GDM1 (cell line): ENCODE measurements at regions not wholly inside any gene's neighbourhood (a gene's known extent, or its start where the extent isn't known, plus 50 kb on each side); places are given as distances from the start of the nearest gene placed in this dataset.

Experiments
- DNase-seq: peaks from one replicate; lab custom pipeline; 2025; lab: John Stamatoyannopoulos, UW

DNA sequence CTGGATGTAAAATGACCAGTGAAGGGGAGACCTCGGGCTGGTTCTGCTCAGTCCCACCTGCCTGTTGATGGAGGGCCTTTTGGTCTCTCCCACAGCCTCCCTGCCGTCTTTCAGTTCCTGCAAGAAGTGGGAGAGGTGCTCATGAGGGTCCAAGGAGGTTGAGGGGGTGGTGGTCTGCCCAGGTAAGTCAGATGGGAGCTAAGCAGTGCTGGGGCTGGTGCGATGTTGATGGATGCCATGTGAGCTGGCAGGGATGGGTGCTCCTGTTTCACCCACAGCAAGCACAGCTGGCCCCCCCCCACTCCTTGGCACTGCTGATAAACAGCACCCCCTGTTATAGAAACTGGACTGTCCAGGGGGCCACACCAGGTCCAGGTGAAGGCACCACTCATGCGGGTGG lies 145.6 kb downstream of the NSG2 start:
- no peak for DNase-seq

DNA sequence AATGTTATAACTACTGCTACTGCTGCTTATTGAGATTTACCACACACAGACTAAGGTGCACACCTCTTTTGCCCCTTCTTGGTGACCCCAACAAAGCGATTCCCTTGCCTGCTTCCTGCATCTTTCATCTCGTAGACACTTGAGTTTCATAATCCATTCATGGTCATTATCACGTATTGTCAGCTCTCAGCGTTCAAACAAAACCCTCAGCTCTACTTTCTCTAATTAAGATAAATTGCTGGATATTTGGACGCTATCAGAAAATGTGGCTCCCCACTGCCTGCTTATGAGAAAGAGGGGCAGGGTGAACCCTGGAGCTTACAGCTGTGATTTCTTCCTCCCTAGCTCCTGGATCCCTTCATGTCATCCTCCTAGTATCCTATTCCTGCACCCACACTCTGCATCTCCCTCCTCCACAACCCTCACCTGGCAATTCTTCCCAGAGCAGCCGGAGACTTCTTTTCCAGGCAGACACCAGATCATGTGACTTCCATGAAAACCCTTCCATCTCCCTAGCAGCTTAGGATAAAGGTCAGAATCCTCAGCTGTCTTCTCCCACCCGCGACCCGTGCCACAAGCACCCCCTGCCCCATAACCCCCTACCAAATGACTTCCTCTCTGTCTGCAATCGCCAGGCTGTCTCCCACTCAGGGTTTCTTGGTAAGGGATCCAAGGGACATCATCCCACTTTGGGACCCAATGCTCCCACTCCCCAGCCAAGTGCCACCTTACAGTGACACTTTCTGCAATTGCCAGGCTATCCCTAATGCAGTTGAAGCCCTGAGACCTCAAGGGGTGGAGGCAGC lies 146.5 kb downstream of the NSG2 start:
- DNase-seq, result no peak

- no peak for DNase-seq
Measured at GRCh38 chr5:174192901-174193300, 147.4 kb downstream of the NSG2 start.

DNA sequence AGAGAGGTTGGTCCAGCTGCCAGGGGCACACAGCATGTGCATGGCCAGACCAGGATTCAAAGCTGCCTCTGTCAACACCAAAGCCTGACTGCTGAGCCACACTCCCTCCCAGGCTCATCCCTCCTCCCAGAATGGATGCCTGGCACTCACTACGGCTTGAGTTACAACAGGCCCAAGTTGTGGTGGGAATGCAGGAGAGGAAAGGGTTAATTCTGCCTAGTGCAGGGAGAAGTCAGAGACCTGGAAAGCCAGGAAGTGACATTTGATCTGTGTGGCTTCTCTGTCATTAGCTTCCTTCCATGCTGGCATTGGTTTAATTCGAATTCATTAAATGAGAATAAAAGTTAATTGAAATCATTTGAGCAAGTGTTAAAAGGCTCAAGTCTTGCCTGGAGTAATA lies 150.0 kb downstream of the NSG2 start:
- no peak for DNase-seq

GRCh38 chr5:174197929-174198328 lies 152.4 kb downstream of the NSG2 start:
- DNase-seq, result no peak

DNA sequence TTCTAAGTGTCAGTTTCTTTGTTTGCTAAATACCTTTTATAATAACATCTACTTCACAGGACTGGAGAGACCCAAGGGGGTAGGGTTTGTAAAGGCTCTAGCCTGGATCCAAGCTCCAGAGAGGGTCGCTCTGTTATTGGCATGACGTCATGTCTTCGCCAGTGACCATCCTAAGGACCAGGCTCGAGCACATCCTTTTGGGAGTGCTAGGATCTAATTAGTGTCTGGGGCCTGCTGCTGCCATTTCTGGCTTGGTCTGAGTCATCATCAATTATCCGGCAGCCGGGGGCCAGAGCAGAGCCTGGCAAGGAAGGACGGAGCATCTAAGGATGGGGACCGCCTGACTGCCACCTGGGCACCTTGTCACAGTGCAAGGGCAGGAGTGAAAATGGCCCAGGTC lies 153.0 kb downstream of the NSG2 start:
- no peak for DNase-seq

- no peak for DNase-seq
Measured at GRCh38 chr5:174202996-174203395, 157.5 kb downstream of the NSG2 start.

DNA sequence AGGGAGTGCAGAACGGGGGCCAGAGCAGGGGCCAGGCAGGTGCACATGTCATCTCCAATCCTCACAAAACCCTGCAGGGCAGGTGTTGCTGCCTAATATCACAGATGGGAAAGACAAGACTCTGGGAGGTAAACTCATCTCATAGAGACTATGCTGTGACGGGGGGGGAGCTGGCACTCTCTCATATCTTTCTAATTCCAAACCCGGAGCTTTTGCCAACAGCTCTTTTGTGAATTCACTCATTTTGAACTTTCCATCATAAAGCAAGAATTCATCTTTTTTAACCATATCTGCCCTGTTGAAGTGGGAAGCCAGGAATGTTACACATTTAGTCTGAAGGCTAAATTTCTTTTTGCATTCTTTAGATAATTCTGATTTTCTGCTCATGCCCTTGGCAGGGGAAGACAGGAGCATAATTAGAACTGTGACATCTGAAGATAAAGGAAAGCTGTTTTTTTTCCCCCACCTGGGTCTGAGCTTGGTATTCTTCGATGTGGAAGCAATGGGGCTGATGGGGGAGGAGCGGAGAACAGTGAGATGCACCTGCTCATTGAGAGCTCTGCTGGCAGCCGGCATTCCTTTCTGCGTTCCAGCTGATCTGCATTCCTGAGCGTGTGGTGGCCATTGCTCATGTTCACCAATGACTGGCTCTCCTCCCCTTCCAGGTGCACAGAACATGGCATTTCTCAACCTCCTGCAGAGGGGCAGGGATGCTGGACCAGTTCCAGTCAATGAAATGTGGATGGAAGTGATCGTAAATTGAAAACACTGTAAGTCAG lies 159.2 kb downstream of the NSG2 start:
- no peak for DNase-seq

DNA sequence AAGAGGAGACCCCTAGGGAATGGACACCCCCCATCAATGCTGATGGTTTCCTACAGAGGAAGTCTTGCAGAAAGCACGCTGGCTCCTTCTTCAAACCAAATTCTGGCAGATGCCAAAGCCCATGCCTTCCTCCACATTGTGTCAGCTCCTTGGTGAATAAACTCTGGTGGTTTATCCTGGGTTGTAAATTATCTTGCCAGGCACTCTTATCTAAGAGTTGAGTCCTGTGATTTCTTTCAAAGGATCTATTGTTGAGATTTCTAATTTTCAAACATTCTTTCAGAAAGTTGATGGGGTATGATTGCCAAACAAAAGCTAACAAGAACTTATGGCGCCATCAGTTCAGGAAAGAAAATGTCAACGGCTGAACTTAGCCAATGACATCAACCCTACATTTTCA lies 160.4 kb downstream of the NSG2 start:
- DNase-seq, result no peak

- no peak for DNase-seq
Measured at GRCh38 chr5:174210596-174211276, 165.2 kb downstream of the NSG2 start.

- no peak for DNase-seq
Measured at GRCh38 chr5:174211277-174211626, 165.7 kb downstream of the NSG2 start.

DNA sequence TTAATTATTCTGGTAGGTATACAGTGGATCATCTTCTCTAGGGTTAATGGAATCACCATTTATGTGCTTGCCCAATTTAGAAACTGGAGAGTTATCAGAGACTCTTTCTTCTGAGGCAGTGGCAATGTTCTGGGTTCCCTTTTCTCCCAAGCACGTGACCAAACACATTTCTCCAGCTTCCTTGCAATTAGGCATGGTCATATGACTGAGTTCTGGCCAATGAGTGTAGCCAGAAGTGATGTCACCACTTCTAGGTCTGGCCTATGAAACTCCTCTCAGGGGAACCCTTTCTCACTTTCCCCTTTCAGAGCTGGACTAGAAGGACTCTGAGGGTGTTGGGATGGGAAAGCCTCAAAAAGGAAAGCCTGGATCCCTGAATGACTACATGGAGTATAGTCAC lies 172.0 kb downstream of the NSG2 start:
- no peak for DNase-seq

DNA sequence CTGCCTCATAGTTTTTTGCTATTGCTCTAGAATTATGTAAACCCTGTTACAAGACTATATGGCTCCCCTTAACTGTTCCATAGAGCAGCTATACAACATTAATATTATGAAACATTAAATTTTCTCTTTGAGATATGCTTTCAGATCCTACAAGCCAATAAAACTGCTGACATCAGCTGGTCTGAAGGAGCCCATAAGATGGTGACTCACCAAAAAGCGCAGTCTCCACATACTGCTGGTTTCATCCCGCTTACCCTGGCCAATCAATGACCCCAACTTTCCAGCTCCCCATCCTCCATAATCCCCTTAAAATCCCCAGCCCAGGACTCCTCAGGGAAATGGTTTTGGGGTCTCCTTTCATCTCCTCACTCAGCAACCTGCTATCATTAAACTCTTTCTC lies 172.7 kb downstream of the NSG2 start:
- no peak for DNase-seq

DNA sequence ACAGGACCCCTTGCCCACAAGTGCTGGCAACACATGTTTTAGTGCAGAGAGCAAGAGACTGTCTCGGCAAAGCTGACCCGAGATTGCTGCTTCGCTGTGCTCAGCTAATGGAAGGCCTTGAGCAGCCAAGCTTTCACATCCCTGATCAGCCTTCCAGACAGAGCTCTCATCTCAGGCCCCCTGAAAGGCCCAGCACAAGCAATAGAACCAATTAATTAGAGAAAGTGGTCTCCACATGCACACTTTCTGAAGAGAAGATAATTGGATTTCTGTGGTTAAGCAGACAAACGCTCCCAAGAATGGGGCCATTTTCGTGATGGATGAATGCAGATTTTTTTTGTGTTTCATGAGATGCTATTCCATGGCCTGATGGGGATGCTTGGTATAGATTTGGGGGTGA lies 174.9 kb downstream of the NSG2 start:
- no peak for DNase-seq

DNA sequence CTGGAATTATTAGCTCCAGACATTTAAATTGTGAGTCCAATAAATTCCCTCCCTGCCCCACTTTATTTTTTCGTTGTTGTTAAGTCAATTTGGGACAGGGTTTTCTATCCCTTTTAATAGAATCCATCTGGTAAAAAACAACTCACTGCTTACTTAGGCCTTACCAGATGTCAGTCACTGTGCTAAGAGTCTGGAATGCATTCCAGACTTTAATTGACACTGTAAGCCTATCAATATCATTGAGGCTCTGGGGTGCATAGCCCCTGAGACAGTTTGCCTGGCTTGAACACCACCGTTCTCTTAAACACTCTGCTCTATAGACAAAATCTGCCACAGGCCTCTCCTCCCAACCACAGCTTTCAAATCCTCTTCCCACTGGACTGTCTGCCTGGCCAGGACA lies 175.9 kb downstream of the NSG2 start:
- DNase-seq, result no peak

DNA sequence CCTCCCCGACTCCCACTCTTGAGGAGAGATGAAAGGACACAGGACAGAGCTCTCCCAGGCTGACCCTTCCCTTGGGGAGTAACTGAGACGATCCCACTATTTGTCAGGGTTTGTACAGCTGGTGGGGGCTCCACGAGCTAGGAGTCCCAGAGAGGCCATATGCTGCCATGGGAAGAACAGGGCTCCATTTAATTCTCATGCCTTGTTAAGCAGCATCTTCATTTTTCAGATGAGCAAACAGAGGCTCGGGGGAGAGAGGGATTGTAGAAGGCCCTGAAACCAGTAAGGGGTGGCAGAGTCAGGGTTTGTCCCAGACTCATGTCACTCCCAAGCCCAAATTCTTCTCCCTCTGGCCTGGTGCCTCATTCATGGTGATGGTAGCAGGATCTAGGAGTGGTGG lies 176.4 kb downstream of the NSG2 start:
- no peak for DNase-seq

DNA sequence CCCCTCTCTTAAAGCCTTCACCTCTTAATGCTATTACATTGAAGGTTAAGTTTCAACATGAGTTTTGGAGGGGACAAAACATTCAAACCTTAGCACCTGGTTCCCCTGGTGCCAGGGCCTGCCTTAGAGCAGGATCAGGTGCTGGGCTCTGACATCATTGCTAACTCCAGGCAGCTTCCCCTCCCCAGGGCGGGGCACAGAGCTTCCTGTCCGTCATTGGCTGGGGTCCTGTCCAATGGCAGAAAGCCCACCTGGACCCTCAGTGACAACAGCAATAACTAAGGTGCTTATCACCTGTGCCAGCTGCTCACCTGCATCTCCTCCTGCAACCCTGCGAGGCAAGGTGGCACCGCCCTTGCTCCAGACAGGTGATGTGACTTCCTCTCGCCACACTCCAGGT lies 177.4 kb downstream of the NSG2 start:
- no peak for DNase-seq

DNA sequence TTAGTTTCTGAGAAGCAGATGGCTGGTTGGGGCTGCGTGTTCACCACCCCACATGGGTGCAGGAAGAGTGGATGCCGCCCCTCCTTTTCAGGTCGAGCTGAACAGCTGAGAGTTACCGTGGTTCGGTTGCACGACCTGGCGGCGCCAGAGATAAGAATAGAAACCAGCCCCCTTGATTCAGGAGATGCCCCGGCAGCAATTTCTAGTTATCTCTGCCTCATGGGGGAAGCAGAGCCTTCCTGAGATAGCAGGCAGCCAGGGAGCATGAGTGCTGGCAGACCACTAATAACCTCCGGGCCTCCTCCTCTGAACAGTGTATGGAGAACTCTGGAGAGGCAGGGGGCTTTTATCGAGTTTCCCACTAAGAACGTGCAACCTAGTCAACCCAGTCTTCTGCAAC lies 177.8 kb downstream of the NSG2 start:
- DNase-seq, result no peak

DNA sequence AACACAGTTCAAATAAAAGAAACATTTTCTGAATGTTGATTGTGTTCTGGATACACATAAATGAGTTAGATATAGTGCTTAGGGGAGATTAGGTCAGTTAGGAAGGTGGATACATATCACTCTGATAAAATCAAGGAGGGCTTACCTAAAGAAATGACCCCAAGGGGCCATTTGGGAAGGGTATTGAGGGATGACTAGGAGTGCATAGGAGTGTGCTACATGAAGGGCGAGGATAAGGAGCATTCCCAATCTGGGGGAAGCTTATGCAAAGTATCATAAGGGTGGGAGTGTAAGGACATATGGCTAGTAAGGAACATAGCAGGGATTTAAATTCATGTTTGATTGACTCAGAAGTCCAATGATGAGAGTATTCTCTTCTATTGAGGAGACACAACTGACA lies 183.6 kb downstream of the NSG2 start:
- no peak for DNase-seq

- no peak for DNase-seq
Measured at GRCh38 chr5:174229514-174230370, 184.2 kb downstream of the NSG2 start.

- no peak for DNase-seq
Measured at GRCh38 chr5:174231956-174232487, 186.5 kb downstream of the NSG2 start.

- no peak for DNase-seq
Measured at GRCh38 chr5:174234388-174234787, 188.9 kb downstream of the NSG2 start.
